ENCODE measurements at regions not wholly inside any gene's neighbourhood (a gene's known extent, or its start where the extent isn't known, plus 50 kb on each side); places are given as distances from the start of the nearest gene placed in this dataset.

GRCh38 chr2:8256905-8257304 is 425.0 kb upstream of the ID2 start:
- no peak for DNase-seq (ENCODE audit: low spot score)

- no peak for DNase-seq (ENCODE audit: low spot score)
Measured at GRCh38 chr2:8257502-8257901, 424.4 kb upstream of the ID2 start.

- DNase-seq (ENCODE audit: low spot score): no peak
Measured at GRCh38 chr2:8258406-8258805, 423.4 kb upstream of the ID2 start.

- no peak for DNase-seq (ENCODE audit: low spot score)
Measured at GRCh38 chr2:8259106-8259840, 422.6 kb upstream of the ID2 start.

GRCh38 chr2:8259841-8260178 is 422.0 kb upstream of the ID2 start:
- DNase-seq (ENCODE audit: low spot score): no peak

GRCh38 chr2:8260213-8260612 is 421.6 kb upstream of the ID2 start:
- DNase-seq (ENCODE audit: low spot score): no peak

GRCh38 chr2:8263901-8264300 is 418.0 kb upstream of the ID2 start:
- no peak for DNase-seq (ENCODE audit: low spot score)

GRCh38 chr2:8264981-8265380 is 416.9 kb upstream of the ID2 start:
- DNase-seq (ENCODE audit: low spot score): no peak

- DNase-seq (ENCODE audit: low spot score): no peak
Measured at GRCh38 chr2:8265476-8266226, 416.2 kb upstream of the ID2 start.

- DNase-seq (ENCODE audit: low spot score): no peak
Measured at GRCh38 chr2:8266563-8266962, 415.3 kb upstream of the ID2 start.

GRCh38 chr2:8267048-8267447 is 414.8 kb upstream of the ID2 start:
- DNase-seq (ENCODE audit: low spot score): no peak

- DNase-seq (ENCODE audit: low spot score): no peak
Measured at GRCh38 chr2:8267721-8268120, 414.1 kb upstream of the ID2 start.

GRCh38 chr2:8268172-8268783 is 413.6 kb upstream of the ID2 start:
- DNase-seq (ENCODE audit: low spot score): no peak

- no peak for DNase-seq (ENCODE audit: low spot score)
Measured at GRCh38 chr2:8270699-8271098, 411.2 kb upstream of the ID2 start.

- DNase-seq (ENCODE audit: low spot score): no peak
Measured at GRCh38 chr2:8271461-8271860, 410.4 kb upstream of the ID2 start.

- no peak for DNase-seq (ENCODE audit: low spot score)
Measured at GRCh38 chr2:8276026-8276425, 405.8 kb upstream of the ID2 start.

GRCh38 chr2:8277921-8278571 is 403.8 kb upstream of the ID2 start:
- no peak for DNase-seq (ENCODE audit: low spot score)

- no peak for DNase-seq (ENCODE audit: low spot score)
Measured at GRCh38 chr2:8278709-8279354, 403.0 kb upstream of the ID2 start.

- no peak for DNase-seq (ENCODE audit: low spot score)
Measured at GRCh38 chr2:8279506-8279905, 402.4 kb upstream of the ID2 start.

- DNase-seq (ENCODE audit: low spot score): no peak
Measured at GRCh38 chr2:8281234-8281633, 400.6 kb upstream of the ID2 start.

GRCh38 chr2:8281950-8282857 is 399.7 kb upstream of the ID2 start:
- DNase-seq (ENCODE audit: low spot score): no peak
